CD4-positive, alpha-beta T cell treated with Interleukin-21 for 1 hour (primary cell): ENCODE measurements at regions not wholly inside any gene's neighbourhood (a gene's known extent, or its start where the extent isn't known, plus 50 kb on each side); places are given as distances from the start of the nearest gene placed in this dataset.
"Not testable (repeated sequence)": the region's sequence is repeated elsewhere in the genome, so short reads cannot be mapped to it uniquely, and the experiment has no call there.

Source experiments
- DNase-seq: peaks from one replicate; pipeline ENCODE4 v3.0.0-alpha.2; 2020

GRCh38 chr17:20633268-20634059, 53.9 kb downstream of the CDRT15L2 start:
- not testable (repeated sequence) for DNase-seq

DNA sequence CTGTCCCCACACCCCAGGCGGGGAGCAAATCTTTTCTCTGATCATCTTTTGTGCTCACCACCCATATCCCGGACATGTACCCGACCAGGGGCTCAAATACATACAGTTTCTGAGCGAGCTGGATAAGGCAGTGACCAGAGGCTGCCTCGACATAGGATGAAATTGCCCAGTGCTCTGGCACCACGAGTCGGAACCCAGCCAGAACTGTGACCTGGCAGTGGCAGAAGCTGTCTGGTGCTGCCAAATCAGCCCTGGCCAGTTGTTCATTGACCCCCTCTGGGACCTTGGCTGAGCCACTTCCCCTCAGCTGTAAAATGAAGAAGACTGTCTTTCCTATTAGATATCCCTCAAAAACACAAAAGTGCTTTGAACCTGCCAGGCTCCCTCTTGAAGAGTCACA, 60.6 kb downstream of the CDRT15L2 start:
- DNase-seq = not testable (repeated sequence)

DNA sequence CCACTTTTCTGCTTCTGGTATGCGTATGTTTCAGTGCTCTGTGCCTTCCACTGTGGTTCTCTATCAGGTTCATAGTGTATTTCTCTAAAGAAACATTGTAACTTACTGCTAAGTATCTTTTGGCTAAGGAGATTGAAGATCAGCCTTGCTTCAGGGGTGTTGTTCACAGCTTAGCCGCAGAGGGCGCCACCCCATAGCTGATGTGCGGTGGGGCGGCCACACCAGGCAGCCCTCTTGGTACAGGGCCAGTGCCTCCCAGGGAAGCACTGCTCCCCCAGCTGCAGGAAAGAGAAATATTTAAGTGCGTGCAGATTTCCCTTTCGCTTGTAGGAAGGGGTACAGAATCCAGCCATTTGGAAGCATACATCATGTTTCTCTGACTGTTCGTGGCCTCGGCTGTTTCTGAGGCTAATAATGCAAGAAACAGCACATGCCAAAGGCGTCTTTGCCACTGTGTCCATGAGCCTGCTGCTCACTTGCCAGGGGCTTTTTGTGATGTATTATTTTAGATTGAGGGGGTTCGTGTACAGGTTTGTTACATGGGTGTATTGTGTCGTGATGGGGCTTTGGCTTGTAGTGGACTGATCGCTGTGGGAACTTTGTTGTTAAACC, 67.2 kb downstream of the CDRT15L2 start:
- peak; percentile 12 for DNase-seq

- DNase-seq = not testable (repeated sequence)
These were observed 69.7 kb downstream of the CDRT15L2 start for GRCh38 chr17:20649097-20649767.

DNA sequence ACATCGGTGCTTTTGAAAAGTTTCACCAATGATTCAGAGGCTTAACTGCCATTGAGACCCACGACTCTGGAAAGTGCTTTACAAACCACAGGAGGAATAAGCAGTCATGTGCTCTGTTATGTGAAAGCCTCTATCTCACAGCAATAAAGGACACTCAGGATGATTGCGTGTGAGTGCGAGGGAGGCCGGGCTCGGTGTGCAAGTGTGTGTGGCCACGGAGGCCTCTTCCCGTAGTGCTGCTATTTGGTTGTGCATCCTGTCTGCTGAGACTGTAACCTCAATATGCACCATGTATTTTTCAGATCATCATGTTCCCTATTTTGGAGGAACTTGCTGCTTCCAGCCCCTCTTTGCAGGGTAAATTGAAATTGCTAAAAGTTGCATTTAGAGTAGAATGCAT, 71.5 kb downstream of the CDRT15L2 start:
- DNase-seq = not testable (repeated sequence)

DNA sequence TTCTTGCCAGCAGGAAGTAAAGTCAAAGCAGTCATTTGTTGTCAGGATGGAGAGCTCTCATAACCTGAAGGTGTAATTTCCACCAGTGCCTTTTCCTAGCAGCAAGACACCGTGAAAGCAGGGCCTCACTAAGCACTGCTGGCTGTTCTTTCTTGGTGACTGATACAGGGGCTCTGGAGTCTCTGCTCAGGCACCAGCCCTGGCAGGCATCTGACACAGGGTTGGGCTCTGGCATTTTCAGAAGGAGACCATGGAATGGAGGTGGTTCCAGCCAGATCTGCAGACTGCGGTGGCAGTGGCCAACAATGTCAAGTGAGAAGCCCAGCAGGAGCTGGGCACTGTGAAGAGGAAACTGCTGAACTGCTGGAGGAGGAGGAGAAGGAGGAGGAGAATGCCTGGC, 72.2 kb downstream of the CDRT15L2 start:
- not testable (repeated sequence) for DNase-seq

DNA sequence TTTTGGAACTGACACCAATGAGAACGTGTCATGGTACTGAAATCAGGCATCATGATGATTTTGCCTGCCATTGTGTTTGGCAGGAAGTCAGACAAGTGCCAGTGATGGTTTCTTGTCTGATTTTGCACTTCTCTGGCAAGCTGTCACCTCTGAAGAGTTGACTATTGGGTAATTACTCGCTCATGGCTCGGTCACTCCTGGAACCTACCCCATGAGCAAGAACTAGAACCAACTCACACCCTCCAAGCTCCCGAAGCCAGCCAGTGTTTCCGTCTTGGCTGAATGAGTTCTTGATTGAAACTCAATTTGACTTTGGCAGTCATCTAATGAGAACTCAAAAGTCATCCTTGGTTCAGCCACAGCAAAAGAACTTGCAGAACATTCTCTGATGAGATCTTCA, 73.9 kb downstream of the CDRT15L2 start:
- DNase-seq = not testable (repeated sequence)

GRCh38 chr17:20654114-20654513, 74.6 kb downstream of the CDRT15L2 start:
- DNase-seq = not testable (repeated sequence)

GRCh38 chr17:20654575-20654974, 75.1 kb downstream of the CDRT15L2 start:
- DNase-seq = not testable (repeated sequence)

- not testable (repeated sequence) for DNase-seq
These were observed 85.8 kb downstream of the CDRT15L2 start for GRCh38 chr17:20665103-20665955.

DNA sequence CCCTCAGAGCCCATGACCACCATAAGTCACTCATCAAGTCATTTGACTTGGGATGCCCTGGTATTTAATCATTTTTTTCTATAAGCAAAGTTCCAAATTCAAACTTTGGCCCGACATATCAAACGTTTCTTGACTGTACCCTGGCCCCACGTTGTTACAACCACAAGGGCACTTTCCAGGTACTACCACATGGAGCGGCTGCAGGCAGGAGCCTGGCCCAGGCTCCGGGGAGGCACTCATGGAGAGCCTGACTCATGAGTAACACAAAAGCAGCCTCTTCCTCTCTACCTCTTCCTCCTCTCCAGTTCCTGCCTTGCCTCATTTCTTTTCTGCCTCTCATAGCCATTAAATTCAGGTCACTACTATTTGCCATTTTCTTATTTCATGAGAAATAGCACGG, 87.2 kb downstream of the CDRT15L2 start:
- DNase-seq = not testable (repeated sequence)

DNA sequence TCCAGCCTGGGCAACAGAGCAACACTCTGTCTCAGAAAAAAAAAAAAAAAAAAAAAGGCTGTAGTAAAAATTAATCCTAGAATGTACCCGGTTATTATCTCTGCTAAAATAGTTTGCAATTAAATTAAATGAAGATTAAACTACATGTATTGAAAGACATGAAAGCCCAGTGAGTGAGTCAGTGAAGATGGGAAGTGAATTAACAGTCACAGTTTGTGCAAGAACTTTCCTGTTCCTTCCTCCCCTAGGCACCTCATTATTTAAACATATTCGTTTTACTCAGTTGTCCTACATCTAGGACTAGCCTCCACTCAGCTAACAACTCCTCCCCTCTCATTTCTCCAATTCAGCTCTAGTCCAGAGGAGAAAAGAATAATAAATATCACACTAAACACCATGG, 88.2 kb downstream of the CDRT15L2 start:
- not testable (repeated sequence) for DNase-seq

GRCh38 chr17:20668316-20668715, 88.8 kb downstream of the CDRT15L2 start:
- not testable (repeated sequence) for DNase-seq

DNA sequence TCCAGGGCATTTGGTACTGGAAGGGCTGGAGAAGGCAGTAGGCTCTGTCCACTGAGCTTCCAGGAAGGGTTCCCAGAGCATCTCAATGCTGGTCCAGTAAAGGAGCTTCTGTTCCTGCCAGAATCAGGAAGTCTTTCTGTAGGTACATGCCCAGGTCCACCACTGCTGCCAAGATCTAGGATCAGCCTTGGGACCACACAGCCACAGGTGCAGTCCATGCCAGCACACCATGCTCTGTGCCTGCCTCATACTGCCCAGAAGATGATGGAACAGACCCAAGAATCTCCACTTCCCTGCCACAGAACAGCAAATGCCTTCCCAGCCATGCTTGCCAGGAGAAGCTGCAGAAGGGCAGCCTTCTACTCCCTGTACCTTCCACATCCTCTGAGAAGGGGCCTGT, 89.3 kb downstream of the CDRT15L2 start:
- not testable (repeated sequence) for DNase-seq

DNA sequence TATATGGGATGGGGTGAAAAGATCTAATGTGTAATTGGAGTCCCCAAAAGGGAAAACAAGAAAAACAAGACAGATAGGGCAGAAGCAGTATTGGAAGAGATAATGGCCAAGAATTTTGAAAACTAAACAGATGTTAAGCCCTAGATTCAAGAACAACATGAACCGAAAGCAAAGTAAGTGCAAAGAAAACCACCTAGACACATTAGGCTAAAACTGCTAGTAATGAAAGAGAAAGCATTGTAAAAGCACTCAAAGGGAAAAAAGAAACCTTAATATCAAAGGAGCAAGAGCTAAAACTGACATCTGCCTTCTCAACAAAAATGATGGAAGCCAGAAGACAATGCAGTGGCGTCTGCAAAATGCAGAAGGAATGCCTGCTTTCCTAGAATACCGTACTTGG, 91.0 kb downstream of the CDRT15L2 start:
- DNase-seq = not testable (repeated sequence)

DNA sequence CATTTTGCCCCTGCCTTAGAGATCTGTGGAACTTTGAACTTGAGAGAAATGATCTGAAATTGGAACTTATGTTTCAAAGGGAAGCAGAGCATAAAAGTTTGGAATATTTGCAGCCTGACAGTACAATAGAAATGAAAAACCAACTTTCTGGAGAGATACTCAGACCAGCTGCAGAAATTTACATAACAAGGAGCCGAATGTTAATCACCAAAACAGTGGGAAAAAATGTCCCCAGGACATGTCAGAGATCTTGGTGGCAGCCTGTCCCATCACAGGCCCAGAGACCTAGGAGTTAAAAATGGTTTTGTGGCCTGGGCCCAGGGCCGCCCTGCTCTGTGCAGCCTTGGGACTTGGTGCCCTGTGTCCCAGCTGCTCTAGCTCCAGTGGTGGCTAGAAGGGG, 94.8 kb downstream of the CDRT15L2 start:
- DNase-seq = not testable (repeated sequence)

- not testable (repeated sequence) for DNase-seq
These were observed 96.2 kb downstream of the CDRT15L2 start for GRCh38 chr17:20675707-20676106.

GRCh38 chr17:20676656-20677055, 97.1 kb downstream of the CDRT15L2 start:
- DNase-seq = not testable (repeated sequence)

DNA sequence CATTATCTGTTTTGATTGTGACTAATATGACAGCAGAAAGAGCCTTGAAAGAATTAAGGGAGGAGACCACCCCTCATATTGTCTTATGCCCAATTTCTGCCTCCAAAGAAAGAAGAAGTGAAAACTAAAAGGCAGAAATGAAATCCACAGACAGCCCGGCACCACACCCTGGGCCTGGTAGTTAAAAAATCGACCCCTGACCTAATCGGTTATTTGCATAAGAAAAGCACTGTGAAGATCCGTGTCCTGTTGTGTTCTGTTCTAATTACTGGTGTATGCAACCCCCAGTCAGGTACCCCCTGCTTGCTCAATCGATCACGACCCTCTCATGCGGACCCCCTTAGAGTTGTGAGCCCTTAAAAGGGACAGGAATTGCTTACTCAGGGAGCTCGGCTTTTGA, 97.9 kb downstream of the CDRT15L2 start:
- DNase-seq = not testable (repeated sequence)

DNA sequence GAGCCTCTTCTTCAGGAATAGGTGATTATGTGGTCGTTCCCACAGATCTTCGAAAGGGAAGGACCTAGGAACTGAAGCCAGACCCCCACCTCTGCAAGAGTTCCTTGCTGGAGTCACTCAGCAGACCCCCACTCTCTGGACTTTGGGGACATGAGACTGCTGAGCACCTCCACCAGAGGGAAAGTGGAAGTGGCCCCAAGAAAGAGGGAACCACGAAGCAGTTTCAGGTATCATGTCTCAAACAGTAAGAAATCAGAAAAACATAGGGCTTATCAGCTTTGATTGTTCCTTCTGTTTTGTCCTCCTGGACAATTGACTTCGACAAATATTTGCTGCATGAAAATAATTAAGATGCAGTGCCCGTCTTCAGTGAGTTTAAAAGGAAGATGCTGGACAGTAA, 98.9 kb downstream of the CDRT15L2 start:
- DNase-seq = not testable (repeated sequence)

DNA sequence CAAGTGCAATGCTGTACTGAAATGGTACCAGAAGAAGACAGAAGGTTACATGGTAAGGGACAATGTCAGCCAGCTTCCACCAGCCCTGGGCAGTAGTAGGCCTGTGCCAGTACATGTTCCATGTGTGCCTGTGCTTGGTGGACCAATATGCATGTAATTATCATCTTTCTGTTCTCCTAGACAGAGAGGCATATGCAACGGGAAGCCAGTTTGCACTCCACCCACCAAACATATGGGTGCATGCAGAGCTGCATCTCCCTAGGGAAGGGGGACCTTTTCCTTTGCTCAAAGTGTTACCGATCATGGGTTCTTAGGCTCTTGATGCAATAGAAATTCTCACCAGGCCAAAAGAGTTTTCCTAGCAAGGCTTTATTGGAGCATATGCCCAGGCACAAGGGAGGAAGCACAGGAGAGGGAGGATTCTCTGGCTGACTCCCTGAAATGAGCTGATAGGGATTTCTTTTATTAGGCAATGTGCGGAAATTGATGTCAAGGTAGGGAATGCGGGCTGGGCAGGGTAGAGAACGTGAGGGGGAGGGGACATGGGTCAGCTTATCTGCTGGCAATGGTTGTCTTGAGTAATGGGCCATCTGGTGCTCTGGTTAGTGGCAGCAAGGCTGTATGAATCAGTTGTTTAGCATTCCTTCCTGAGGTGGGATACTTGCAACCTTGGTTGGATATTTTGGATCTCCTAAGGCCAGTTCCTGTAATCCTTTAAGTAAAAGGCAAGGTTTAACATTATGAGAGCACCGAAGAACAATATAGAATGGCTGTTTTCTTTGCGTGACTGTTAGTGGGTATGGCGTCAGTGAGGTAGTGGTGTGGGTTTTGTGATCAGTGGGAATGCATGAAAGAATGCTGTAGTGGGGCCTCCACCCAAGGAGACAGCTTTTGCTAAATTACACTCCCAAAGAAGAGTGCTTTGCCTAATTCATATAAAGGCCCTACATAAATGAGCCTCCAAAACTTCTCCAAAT, 102.5 kb downstream of the CDRT15L2 start:
- DNase-seq = not testable (repeated sequence)
